GM18511 (cell line): ENCODE measurements at regions not wholly inside any gene's neighbourhood (a gene's known extent, or its start where the extent isn't known, plus 50 kb on each side); places are given as distances from the start of the nearest gene placed in this dataset.

Experiments
- ATAC-seq: cut with Tn5 transposase; IDR thresholded peaks from one replicate; pipeline ENCODE4 v1.9.1; 2021; ENCODE audit warnings: mild to moderate bottlenecking, moderate library complexity; ENCODE audit not compliant: unreplicated experiment

DNA sequence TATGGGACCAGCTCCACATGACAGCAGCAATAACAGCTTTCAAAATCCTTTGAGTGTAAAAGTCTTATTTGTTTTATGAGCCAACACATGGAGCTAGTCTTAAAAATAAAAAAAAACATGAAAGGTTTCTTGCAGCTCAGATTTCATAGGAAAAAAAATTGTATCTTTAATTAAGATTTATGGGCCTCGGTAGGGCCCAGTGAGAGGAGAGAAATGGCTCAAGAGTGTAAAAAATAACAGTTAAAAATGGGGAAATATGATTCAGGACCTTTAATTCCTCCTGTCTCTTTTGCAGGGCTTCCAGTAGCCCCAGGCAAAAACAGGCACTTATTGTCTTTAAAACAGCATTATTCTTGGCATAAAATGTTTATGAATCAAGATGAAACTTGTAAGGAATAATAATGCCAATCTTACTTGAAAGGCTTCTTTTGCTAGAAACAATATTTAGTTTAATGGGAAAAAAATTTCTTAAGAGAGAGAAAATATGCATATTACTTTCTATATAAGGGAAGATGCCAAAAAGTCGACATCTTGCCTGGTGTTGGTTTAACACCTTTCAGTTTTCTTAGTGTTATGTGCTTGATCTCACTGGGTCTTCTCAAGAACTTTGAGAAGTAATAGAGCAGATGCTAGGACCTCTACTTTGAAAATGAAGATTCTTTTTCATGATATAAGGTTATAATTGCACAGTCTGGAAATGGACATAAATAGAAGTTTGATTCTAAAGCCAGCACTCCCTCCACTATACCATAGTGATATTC, 71.3 kb upstream of the SETBP1 start:
- no peak for ATAC-seq

GRCh38 chr18:44620812-44621211, 59.9 kb upstream of the SETBP1 start:
- no peak for ATAC-seq

- no peak for ATAC-seq
Observed at GRCh38 chr18:44624052-44624451, 56.6 kb upstream of the SETBP1 start.

GRCh38 chr18:44625386-44625785, 55.3 kb upstream of the SETBP1 start:
- ATAC-seq, result no peak

- ATAC-seq, result no peak
Observed at GRCh38 chr18:44626236-44626635, 54.5 kb upstream of the SETBP1 start.

DNA sequence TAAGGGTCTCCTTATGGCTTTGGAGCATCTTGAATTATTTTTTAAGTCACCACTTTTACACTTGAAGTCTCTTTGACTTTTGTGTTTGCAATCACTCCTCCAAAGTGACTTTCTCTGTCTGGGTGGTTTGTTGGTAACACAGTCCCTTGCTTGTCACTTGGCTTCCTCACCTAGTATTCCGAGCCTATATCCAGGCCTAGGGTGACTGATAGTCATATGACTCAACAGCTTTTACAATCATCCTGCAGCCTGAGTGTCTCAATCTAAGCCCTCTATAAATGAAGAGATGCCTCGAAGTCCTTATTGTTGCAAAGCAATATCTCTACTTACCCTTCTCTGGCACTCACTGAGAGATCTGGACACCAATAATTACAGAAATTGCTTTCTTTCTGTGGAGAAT, 53.9 kb upstream of the SETBP1 start:
- no peak for ATAC-seq

GRCh38 chr18:44627280-44627679, 53.4 kb upstream of the SETBP1 start:
- ATAC-seq, result no peak

DNA sequence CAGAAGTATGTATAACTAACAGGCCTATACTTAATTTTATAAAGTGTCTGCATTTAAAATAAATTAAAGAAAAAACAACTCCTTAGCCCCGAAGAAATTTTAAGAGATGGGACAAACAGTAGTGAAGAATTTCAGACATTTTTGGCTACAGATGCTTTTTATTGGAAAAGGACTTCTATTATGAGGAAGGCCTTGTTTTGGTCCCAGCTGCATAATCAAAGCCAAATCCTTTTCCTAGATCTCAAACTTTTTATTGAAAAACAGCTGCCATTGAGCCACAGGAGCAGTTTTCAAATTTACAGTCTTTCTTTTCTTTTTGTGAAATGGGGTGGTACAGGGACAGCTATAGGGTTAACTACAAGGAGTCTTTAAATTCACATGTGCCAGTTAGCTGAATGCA, 51.3 kb upstream of the SETBP1 start:
- ATAC-seq, result no peak

DNA sequence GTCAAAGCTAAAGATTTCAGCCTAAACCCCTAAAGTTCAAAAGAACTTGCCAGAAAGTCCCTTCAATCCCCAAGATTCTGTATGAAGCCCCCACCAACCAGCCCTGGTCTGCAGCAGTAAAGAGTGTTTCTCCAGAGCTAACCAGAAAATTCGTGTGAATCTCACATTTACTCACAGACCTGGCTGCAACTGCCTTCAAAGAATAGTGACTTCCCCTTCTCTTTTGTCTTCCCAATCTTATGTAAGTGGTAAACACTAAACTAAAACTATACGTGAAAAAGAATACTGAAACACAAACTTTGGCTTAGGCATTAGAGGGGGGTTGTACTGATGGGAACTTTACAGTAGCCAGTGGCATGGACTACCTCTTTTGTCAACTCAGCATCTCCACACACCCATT, 50.6 kb upstream of the SETBP1 start:
- no peak for ATAC-seq
